Endodermal cell (in vitro differentiated cells): ENCODE measurements at regions not wholly inside any gene's neighbourhood (a gene's known extent, or its start where the extent isn't known, plus 50 kb on each side); places are given as distances from the start of the nearest gene placed in this dataset.

ENCODE experiments used
- DNase-seq: peaks from one replicate; pipeline ENCODE4 v3.0.0-alpha.2; 2017
- H3K27ac ChIP-seq: 2 replicates; pipeline ENCODE4 v1.5.1; 2013; ENCODE audit warnings: mild to moderate bottlenecking, low read depth, low read length, moderate library complexity
- H3K27me3 ChIP-seq: 2 replicates; pipeline ENCODE4 v1.6.1; 2013; ENCODE audit warnings: mild to moderate bottlenecking, low read length, moderate library complexity; ENCODE audit not compliant: insufficient read depth, control insufficient read depth, poor library complexity, severe bottlenecking
- H3K36me3 ChIP-seq: 2 replicates; pipeline ENCODE4 v1.7.0; 2013; ENCODE audit warnings: mild to moderate bottlenecking, low read length, moderate library complexity; ENCODE audit not compliant: control insufficient read depth, insufficient read depth
- H3K4me1 ChIP-seq: one replicate; pipeline ENCODE4 v1.7.0; 2013; ENCODE audit warnings: low read length; ENCODE audit not compliant: control insufficient read depth, insufficient read depth
- H3K4me3 ChIP-seq: 2 replicates; pipeline ENCODE4 v1.5.1; 2013; ENCODE audit warnings: mild to moderate bottlenecking, low read length, moderate library complexity
- H3K9ac ChIP-seq: 2 replicates; pipeline ENCODE4 v1.6.1; 2013; ENCODE audit warnings: mild to moderate bottlenecking, low read length, moderate library complexity; ENCODE audit not compliant: poor library complexity, severe bottlenecking; ENCODE audit errors: extremely low read depth
- H3K9me3 ChIP-seq: 2 replicates; pipeline ENCODE4 v1.6.1; 2013; ENCODE audit warnings: mild to moderate bottlenecking, low read length, moderate library complexity; ENCODE audit not compliant: control insufficient read depth
- H3K27ac Mint-ChIP-seq: 2 replicates; pipeline ENCODE4 v1.8.0; 2020; ENCODE audit warnings: mixed read lengths
- H3K27me3 Mint-ChIP-seq: 2 replicates; pipeline ENCODE4 v1.8.0; 2021; ENCODE audit warnings: mild to moderate bottlenecking, mixed read lengths; ENCODE audit not compliant: insufficient read depth
- H3K36me3 Mint-ChIP-seq: 2 replicates; pipeline ENCODE4 v1.8.0; 2020; ENCODE audit warnings: low read depth, mixed read lengths
- H3K4me1 Mint-ChIP-seq: 2 replicates; pipeline ENCODE4 v1.8.0; 2020; ENCODE audit warnings: mixed read lengths
- H3K4me3 Mint-ChIP-seq: 2 replicates; pipeline ENCODE4 v1.8.0; 2020; ENCODE audit warnings: mild to moderate bottlenecking, moderate library complexity, mixed read lengths
- H3K9me3 Mint-ChIP-seq: 2 replicates; pipeline ENCODE4 v1.8.0; 2020; ENCODE audit warnings: mild to moderate bottlenecking, mixed read lengths
- WGBS, 2 experiments: methylation state at CpG; one replicate each; pipeline versions ENCODE4 v1.1.5 to v1.1.7; 2013; ENCODE audit warnings: missing lambda C conversion rate in 2 of 2, mixed read lengths in 1 of 2; ENCODE audit not compliant: insufficient coverage in 1 of 2, insufficient read length in 1 of 2; 5-methylcytosine and 5-hydroxymethylcytosine counted together
- TF ChIP-seq, protein P1 (sequence below): fragments of 200-600 bp; sonication (generic); conservative IDR thresholded peaks from 2 replicates; pipeline ENCODE4 v1.5.0; 2021; ENCODE audit warnings: antibody characterized with exemption, mild to moderate bottlenecking

DNA sequence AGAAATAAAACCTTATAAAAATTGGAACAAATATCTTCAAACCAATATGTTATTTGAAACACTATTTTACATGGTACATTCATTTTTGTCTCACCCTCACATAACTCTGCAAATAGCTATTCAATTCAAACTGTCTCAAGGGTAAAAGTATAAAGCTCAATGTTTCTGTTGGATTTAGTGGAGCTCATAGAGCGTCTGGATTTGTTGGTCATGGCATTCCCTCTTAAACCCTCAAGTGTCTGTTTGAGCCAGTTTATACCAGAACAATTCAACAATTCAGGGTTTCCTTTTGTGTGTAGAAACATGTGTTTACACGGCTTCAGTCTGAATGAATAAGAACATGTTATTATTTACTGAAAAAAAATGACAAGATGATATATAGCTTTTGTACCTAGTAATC, 161.6 kb downstream of the PCDH18 start:
- H3K4me1 ChIP-seq = no peaks in the 10 kb centered on the region
- Mint-ChIP-seq H3K27ac (no peak overlapping the region), H3K9me3 (no peaks in the 10 kb centered on the region), H3K36me3 (no peaks in the 10 kb centered on the region), H3K4me3 (no peak overlapping the region), H3K27me3 (no peaks in the 10 kb centered on the region), H3K4me1 (no peaks in the 10 kb centered on the region)
- H3K4me3 ChIP-seq = no peak overlapping the region
- DNase-seq = no peak
- 100% methylated on average over 1 of the region's 2 CpGs for WGBS, 2 experiments
- no peaks in the 10 kb centered on the region for H3K9me3 ChIP-seq
- TF ChIP-seq, protein P1, sequence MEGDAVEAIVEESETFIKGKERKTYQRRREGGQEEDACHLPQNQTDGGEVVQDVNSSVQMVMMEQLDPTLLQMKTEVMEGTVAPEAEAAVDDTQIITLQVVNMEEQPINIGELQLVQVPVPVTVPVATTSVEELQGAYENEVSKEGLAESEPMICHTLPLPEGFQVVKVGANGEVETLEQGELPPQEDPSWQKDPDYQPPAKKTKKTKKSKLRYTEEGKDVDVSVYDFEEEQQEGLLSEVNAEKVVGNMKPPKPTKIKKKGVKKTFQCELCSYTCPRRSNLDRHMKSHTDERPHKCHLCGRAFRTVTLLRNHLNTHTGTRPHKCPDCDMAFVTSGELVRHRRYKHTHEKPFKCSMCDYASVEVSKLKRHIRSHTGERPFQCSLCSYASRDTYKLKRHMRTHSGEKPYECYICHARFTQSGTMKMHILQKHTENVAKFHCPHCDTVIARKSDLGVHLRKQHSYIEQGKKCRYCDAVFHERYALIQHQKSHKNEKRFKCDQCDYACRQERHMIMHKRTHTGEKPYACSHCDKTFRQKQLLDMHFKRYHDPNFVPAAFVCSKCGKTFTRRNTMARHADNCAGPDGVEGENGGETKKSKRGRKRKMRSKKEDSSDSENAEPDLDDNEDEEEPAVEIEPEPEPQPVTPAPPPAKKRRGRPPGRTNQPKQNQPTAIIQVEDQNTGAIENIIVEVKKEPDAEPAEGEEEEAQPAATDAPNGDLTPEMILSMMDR = no peak
- no peak overlapping the region for H3K27ac ChIP-seq
- no peaks in the 10 kb centered on the region for H3K36me3 ChIP-seq
- H3K9ac ChIP-seq = no peak overlapping the region
- H3K27me3 ChIP-seq = no peaks in the 10 kb centered on the region

DNA sequence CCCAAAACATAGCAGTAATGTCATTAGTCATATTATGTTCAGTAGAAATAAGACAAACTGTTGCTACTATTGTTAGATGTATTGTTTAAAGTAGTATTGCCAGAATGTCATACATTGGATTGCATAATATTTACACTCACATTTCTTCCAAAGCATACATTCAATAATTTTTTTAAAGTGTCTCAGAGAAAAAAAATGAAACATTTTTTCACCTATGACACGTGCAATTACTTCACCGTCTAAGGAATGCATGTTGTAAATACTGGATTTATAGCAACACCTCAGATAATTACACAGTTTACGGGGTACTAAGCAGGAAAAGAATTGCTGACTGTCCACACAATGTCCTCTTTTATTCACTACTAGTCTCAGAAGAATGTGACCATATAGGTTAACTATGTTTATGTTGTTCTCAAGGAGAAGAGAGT, 162.1 kb downstream of the PCDH18 start:
- no peak overlapping the region for H3K27ac Mint-ChIP-seq
- Histone ChIP-seq H3K9me3 (no peaks in the 10 kb centered on the region), H3K4me3 (no peak overlapping the region), H3K4me1 (no peaks in the 10 kb centered on the region), H3K27me3 (no peaks in the 10 kb centered on the region), H3K9ac (no peak overlapping the region), H3K36me3 (no peaks in the 10 kb centered on the region), H3K27ac (no peak overlapping the region)
- DNase-seq = no peak
- H3K27me3 Mint-ChIP-seq = no peaks in the 10 kb centered on the region
- H3K36me3 Mint-ChIP-seq = no peaks in the 10 kb centered on the region
- WGBS, 2 experiments = 100% methylated on average over 3 of the region's 3 CpGs
- no peaks in the 10 kb centered on the region for H3K4me1 Mint-ChIP-seq
- TF ChIP-seq, protein P1 = no peak
- H3K4me3 Mint-ChIP-seq = no peak overlapping the region
- H3K9me3 Mint-ChIP-seq = no peaks in the 10 kb centered on the region

DNA sequence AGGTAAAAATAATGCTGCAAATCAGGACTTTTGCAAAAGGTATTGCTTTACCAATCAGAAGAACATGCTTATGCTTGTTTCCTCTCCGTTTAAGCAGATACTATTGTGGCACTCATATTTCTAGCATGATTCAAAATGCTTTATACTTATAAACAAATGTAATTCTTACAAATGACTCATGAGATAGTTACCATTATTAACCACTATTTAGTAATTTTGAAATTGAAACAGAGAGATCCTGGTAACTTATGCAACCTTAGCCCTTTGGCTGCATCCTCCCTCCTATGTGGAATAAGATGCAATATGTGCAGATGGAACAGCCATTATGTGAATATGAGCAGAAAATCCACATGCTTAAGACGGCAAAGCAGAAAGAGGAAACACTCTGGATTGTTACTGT, 164.7 kb downstream of the PCDH18 start:
- TF ChIP-seq, protein P1 = no peak
- Histone ChIP-seq H3K36me3 (no peaks in the 10 kb centered on the region), H3K9me3 (no peaks in the 10 kb centered on the region), H3K9ac (no peak overlapping the region), H3K27ac (no peak overlapping the region), H3K4me1 (no peaks in the 10 kb centered on the region), H3K4me3 (no peak overlapping the region), H3K27me3 (no peaks in the 10 kb centered on the region)
- Mint-ChIP-seq H3K36me3 (no peaks in the 10 kb centered on the region), H3K4me1 (no peaks in the 10 kb centered on the region), H3K27ac (no peak overlapping the region), H3K9me3 (no peaks in the 10 kb centered on the region), H3K4me3 (no peak overlapping the region), H3K27me3 (no peaks in the 10 kb centered on the region)
- no peak for DNase-seq
- WGBS, 2 experiments = 90 to 94% methylated on average over 2 of the region's 2 CpGs
